HG02981 (cell line): ENCODE measurements at regions not wholly inside any gene's neighbourhood (a gene's known extent, or its start where the extent isn't known, plus 50 kb on each side); places are given as distances from the start of the nearest gene placed in this dataset.

ENCODE experiments used
- ATAC-seq: cut with Tn5 transposase; IDR thresholded peaks from one replicate; pipeline ENCODE4 v1.9.1; 2021; ENCODE audit warnings: mild to moderate bottlenecking, moderate library complexity; ENCODE audit not compliant: unreplicated experiment

- no peak for ATAC-seq
Measured at GRCh38 chr1:94734963-94735901, 84.9 kb upstream of the SLC44A3 start.

- no peak for ATAC-seq
Measured at GRCh38 chr1:94731891-94732290, 88.3 kb upstream of the SLC44A3 start.

GRCh38 chr1:94730450-94730849 lies 89.7 kb upstream of the SLC44A3 start:
- no peak for ATAC-seq

GRCh38 chr1:94729267-94729666 lies 90.9 kb upstream of the SLC44A3 start:
- no peak for ATAC-seq

GRCh38 chr1:94727846-94728715 lies 92.1 kb upstream of the SLC44A3 start:
- no peak for ATAC-seq

- no peak for ATAC-seq
Measured at GRCh38 chr1:94726981-94727685, 93.0 kb upstream of the SLC44A3 start.

GRCh38 chr1:94725566-94725965 lies 94.6 kb upstream of the SLC44A3 start:
- ATAC-seq: no peak

GRCh38 chr1:94723894-94724293 lies 96.3 kb upstream of the SLC44A3 start:
- no peak for ATAC-seq

- ATAC-seq: no peak
Measured at GRCh38 chr1:94723463-94723862, 96.7 kb upstream of the SLC44A3 start.

- ATAC-seq: no peak
Measured at GRCh38 chr1:94722181-94722580, 98.0 kb upstream of the SLC44A3 start.

GRCh38 chr1:94721240-94721639 lies 98.9 kb upstream of the SLC44A3 start:
- ATAC-seq: peak; percentile 52

- ATAC-seq: peak; percentile 99
Measured at GRCh38 chr1:94719926-94720793, 100.0 kb upstream of the SLC44A3 start.

GRCh38 chr1:94716965-94717364 lies 103.2 kb upstream of the SLC44A3 start:
- ATAC-seq: no peak

- no peak for ATAC-seq
Measured at GRCh38 chr1:94715321-94715720, 104.8 kb upstream of the SLC44A3 start.

- ATAC-seq: no peak
Measured at GRCh38 chr1:94714552-94714951, 105.6 kb upstream of the SLC44A3 start.

GRCh38 chr1:94714152-94714551 lies 106.0 kb upstream of the SLC44A3 start:
- no peak for ATAC-seq

- peak; percentile 76 for ATAC-seq
Measured at GRCh38 chr1:94713472-94714141, 106.5 kb upstream of the SLC44A3 start.

GRCh38 chr1:94709891-94710581 lies 110.1 kb upstream of the SLC44A3 start:
- no peak for ATAC-seq

GRCh38 chr1:94708811-94709210 lies 111.3 kb upstream of the SLC44A3 start:
- no peak for ATAC-seq
